HG03571 (cell line): ENCODE measurements at regions not wholly inside any gene's neighbourhood (a gene's known extent, or its start where the extent isn't known, plus 50 kb on each side); places are given as distances from the start of the nearest gene placed in this dataset.
"Not testable (repeated sequence)": the region's sequence is repeated elsewhere in the genome, so short reads cannot be mapped to it uniquely, and the experiment has no call there.

Source experiments
- ATAC-seq: cut with Tn5 transposase; IDR thresholded peaks from one replicate; pipeline ENCODE4 v1.9.1; 2021; ENCODE audit not compliant: unreplicated experiment

GRCh38 chr12:27133022-27133590 is 50.7 kb upstream of the C12orf71 start:
- ATAC-seq: no peak

- no peak for ATAC-seq
Measured at GRCh38 chr12:27140478-27140969, 58.1 kb upstream of the C12orf71 start.

- no peak for ATAC-seq
Measured at GRCh38 chr12:27142101-27142721, 59.8 kb upstream of the C12orf71 start.

- no peak for ATAC-seq
Measured at GRCh38 chr12:27143256-27144069, 61.1 kb upstream of the C12orf71 start.

GRCh38 chr12:27145725-27146124 is 63.3 kb upstream of the C12orf71 start:
- peak; percentile 59 for ATAC-seq

- ATAC-seq: no peak
Measured at GRCh38 chr12:27148373-27148772, 66.0 kb upstream of the C12orf71 start.

- ATAC-seq: no peak
Measured at GRCh38 chr12:27148791-27149190, 66.4 kb upstream of the C12orf71 start.

GRCh38 chr12:27151479-27151878 is 69.1 kb upstream of the C12orf71 start:
- ATAC-seq: no peak

- ATAC-seq: no peak
Measured at GRCh38 chr12:27158297-27158696, 75.9 kb upstream of the C12orf71 start.

GRCh38 chr12:27161458-27162228 is 79.3 kb upstream of the C12orf71 start:
- ATAC-seq: peak; percentile 71

GRCh38 chr12:27162229-27162537 is 79.8 kb upstream of the C12orf71 start:
- ATAC-seq: no peak

- ATAC-seq: no peak
Measured at GRCh38 chr12:27163048-27163715, 80.8 kb upstream of the C12orf71 start.

- ATAC-seq: no peak
Measured at GRCh38 chr12:27163894-27164293, 80.2 kb upstream of the STK38L start.

GRCh38 chr12:27164330-27165040 is 79.6 kb upstream of the STK38L start:
- ATAC-seq: no peak

- not testable (repeated sequence) for ATAC-seq
Measured at GRCh38 chr12:27165958-27166357, 78.1 kb upstream of the STK38L start.

- ATAC-seq: not testable (repeated sequence)
Measured at GRCh38 chr12:27171494-27171893, 72.6 kb upstream of the STK38L start.

- no peak for ATAC-seq
Measured at GRCh38 chr12:27176765-27177164, 67.3 kb upstream of the STK38L start.

GRCh38 chr12:27177706-27178105 is 66.4 kb upstream of the STK38L start:
- ATAC-seq: no peak

- no peak for ATAC-seq
Measured at GRCh38 chr12:27178255-27178654, 65.8 kb upstream of the STK38L start.

GRCh38 chr12:27178723-27179399 is 65.2 kb upstream of the STK38L start:
- ATAC-seq: no peak
